ENCODE measurements at regions not wholly inside any gene's neighbourhood (a gene's known extent, or its start where the extent isn't known, plus 50 kb on each side); places are given as distances from the start of the nearest gene placed in this dataset.

- DNase-seq (ENCODE audit: low read depth in 1 of 2, low spot score in 1 of 2), result no peak
- H3K9me3 ChIP-seq, result no peaks in the 10 kb centered on the region
- H3K4me2 ChIP-seq, result no peak overlapping the region
- H3K4me3 ChIP-seq, result no peak overlapping the region
- CTCF ChIA-PET, result no interaction called here
- H3K4me1 ChIP-seq, result peaks cover 8% of the 10 kb centered on the region; the same call in 1 of the 3 replicates
- TF ChIP-seq HMGXB4 (CRISPR knock-in tag; IDR thresholded peaks at IDR 0.05; ENCODE audit: borderline replicate concordance) (no peak), ELK1 (IDR thresholded peaks at IDR 0.05; ENCODE audit: low read depth, low read length) (no peak), CBX2 (IDR thresholded peaks at IDR 0.05; ENCODE audit: borderline replicate concordance, low read depth) (no peak), EHMT2 (IDR thresholded peaks at IDR 0.05; ENCODE audit: low read depth) (no peak), MAFK (IDR thresholded peaks at IDR 0.05; ENCODE audit: partially characterized antibody) (no peak)
- POLR2A ChIA-PET, result no interaction called here
- ATAC-seq, result no peak
- WGBS (ENCODE audit: missing lambda C conversion rate), result 87% methylated on average over 7 of the region's 7 CpGs
- FAIRE-seq, result no peak
- H3K27ac ChIP-seq, result no peak overlapping the region
These were observed 117.1 kb upstream of the USP9X start for GRCh38 chrX:40968180-40968579.

- no peak overlapping the region for H3K27ac ChIP-seq
- H3K4me1 ChIP-seq, result peaks cover 8% of the 10 kb centered on the region; the same call in 1 of the 3 replicates
- H3K4me2 ChIP-seq, result no peak overlapping the region
- POLR2A ChIA-PET, result no interaction called here
- no peak for TF ChIP-seq HES2 (IDR thresholded peaks at IDR 0.05)
- no peak for TF ChIP-seq HMGXB4 (CRISPR knock-in tag; IDR thresholded peaks at IDR 0.05; ENCODE audit: borderline replicate concordance)
- no peak for TF ChIP-seq RAD21 (conservative IDR thresholded peaks at IDR 0.05 in 1 of 2, IDR thresholded peaks at IDR 0.05 in 1 of 2)
- TF ChIP-seq HOXB5 (CRISPR knock-in tag; IDR thresholded peaks at IDR 0.05), result no peak
- no peak for TF ChIP-seq NPAS2 (CRISPR knock-in tag; IDR thresholded peaks at IDR 0.05; ENCODE audit: borderline replicate concordance)
- TF ChIP-seq HOXB13 (CRISPR knock-in tag; IDR thresholded peaks at IDR 0.05; ENCODE audit: low read depth), result no peak
- no peak for TF ChIP-seq NFE2L2 (conservative IDR thresholded peaks at IDR 0.05; ENCODE audit: low read length)
- no peak for TF ChIP-seq CHD2 (IDR thresholded peaks at IDR 0.05; ENCODE audit: low read length, partially characterized antibody)
- TF ChIP-seq FOSL2 (IDR thresholded peaks at IDR 0.05), result no peak
- TF ChIP-seq FOSL2 (CRISPR knock-in tag; IDR thresholded peaks at IDR 0.05), result no peak
- TF ChIP-seq E2F6 (IDR thresholded peaks at IDR 0.05; ENCODE audit: borderline replicate concordance, low read depth), result no peak
- no peak for TF ChIP-seq HDAC2 (IDR thresholded peaks at IDR 0.05)
- no peak for TF ChIP-seq RCOR1 (IDR thresholded peaks at IDR 0.05; ENCODE audit: low read depth, low read length)
- TF ChIP-seq ZFP36 (IDR thresholded peaks at IDR 0.05; ENCODE audit: borderline replicate concordance, partially characterized antibody), result no peak
- H3K4me3 ChIP-seq, result no peak overlapping the region
- ATAC-seq (no peak), FAIRE-seq (peak; percentile 13), DNase-seq (ENCODE audit: low read depth in 1 of 2, low spot score in 1 of 2) (peak in 1 of 2 experiments; percentile 19)
- 50% methylated on average over 1 of the region's 1 CpG for WGBS (ENCODE audit: missing lambda C conversion rate)
- no peaks in the 10 kb centered on the region for H3K9me3 ChIP-seq
- CTCF ChIA-PET, result no interaction called here
These were observed 113.5 kb upstream of the USP9X start for GRCh38 chrX:40971736-40972135.

- DNase-seq (ENCODE audit: low read depth in 1 of 2, low spot score in 1 of 2) (no peak), ATAC-seq (no peak), FAIRE-seq (no peak)
- Histone ChIP-seq H3K9me3 (peaks cover 8% of the 10 kb centered on the region; the same call in 2 of the 3 replicates), H3K4me1 (peaks cover 8% of the 10 kb centered on the region; the same call in 1 of the 3 replicates), H3K27ac (no peak overlapping the region), H3K4me3 (no peak overlapping the region), H3K4me2 (no peak overlapping the region)
- 65% methylated on average over 3 of the region's 3 CpGs for whole genome bisulfite sequencing (ENCODE audit: missing lambda C conversion rate)
- POLR2A ChIA-PET, result no interaction called here
- CTCF ChIA-PET, result no interaction called here
- TF ChIP-seq ZSCAN20 (CRISPR knock-in tag; IDR thresholded peaks at IDR 0.05), result no peak
- no peak for TF ChIP-seq RAD21 (conservative IDR thresholded peaks at IDR 0.05 in 1 of 2, IDR thresholded peaks at IDR 0.05 in 1 of 2)
- no peak for TF ChIP-seq HDAC2 (IDR thresholded peaks at IDR 0.05)
- no peak for TF ChIP-seq POLR2A (IDR thresholded peaks at IDR 0.05; ENCODE audit: low read length)
- TF ChIP-seq MAFK (IDR thresholded peaks at IDR 0.05; ENCODE audit: partially characterized antibody), result no peak
- no peak for TF ChIP-seq SREBF2 (IDR thresholded peaks at IDR 0.05)
- TF ChIP-seq FOXS1 (CRISPR knock-in tag; IDR thresholded peaks at IDR 0.05), result no peak
- no peak for TF ChIP-seq E2F6 (IDR thresholded peaks at IDR 0.05; ENCODE audit: borderline replicate concordance, low read depth)
- no peak for TF ChIP-seq EHMT2 (IDR thresholded peaks at IDR 0.05; ENCODE audit: low read depth)
- no peak for TF ChIP-seq CBX8 (IDR thresholded peaks at IDR 0.05)
- no peak for TF ChIP-seq POLR2AphosphoS2 (conservative IDR thresholded peaks at IDR 0.05; ENCODE audit: low read length)
- no peak for TF ChIP-seq SMC3 (IDR thresholded peaks at IDR 0.05)
- TF ChIP-seq HOXB5 (CRISPR knock-in tag; IDR thresholded peaks at IDR 0.05), result no peak
- TF ChIP-seq EP300 (IDR thresholded peaks at IDR 0.05), result no peak
- TF ChIP-seq HMGXB4 (CRISPR knock-in tag; IDR thresholded peaks at IDR 0.05; ENCODE audit: borderline replicate concordance), result no peak
These were observed 111.6 kb upstream of the USP9X start for GRCh38 chrX:40973619-40974018.

Data from A549 (cell line).